ENCODE measurements at regions not wholly inside any gene's neighbourhood (a gene's known extent, or its start where the extent isn't known, plus 50 kb on each side); places are given as distances from the start of the nearest gene placed in this dataset.
A peak's percentile ranks its signal among the peaks of the same experiment; 100 is the strongest.

- no peak for DNase-seq
Observed at GRCh38 chr12:24721191-24721590, 227.7 kb downstream of the BCAT1 start.

- no peak for DNase-seq
Observed at GRCh38 chr12:24719293-24719721, 229.6 kb downstream of the BCAT1 start.

DNA sequence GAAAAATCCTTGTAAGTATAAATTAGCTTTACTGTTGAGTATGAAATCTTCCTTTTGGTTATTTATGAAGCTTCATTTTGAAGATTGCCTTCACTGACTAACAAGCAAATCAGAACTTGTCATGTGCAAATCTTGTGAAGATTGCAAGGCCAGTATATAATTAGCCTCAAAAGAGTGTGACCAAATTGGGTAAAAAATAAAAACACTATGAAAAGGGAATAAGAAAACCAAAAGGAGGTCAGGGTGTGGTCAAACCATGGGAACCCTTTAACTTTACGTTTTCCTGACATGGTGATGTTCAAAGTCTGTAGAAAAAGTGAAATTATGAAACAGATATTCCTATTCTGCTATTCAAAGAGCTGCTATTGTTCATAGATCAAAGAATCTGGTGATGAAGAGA lies 230.3 kb downstream of the BCAT1 start:
- DNase-seq, result no peak

- DNase-seq, result no peak
Observed at GRCh38 chr12:24714237-24714636, 234.7 kb downstream of the BCAT1 start.

- no peak for DNase-seq
Observed at GRCh38 chr12:24711056-24712008, 237.6 kb downstream of the BCAT1 start.

DNA sequence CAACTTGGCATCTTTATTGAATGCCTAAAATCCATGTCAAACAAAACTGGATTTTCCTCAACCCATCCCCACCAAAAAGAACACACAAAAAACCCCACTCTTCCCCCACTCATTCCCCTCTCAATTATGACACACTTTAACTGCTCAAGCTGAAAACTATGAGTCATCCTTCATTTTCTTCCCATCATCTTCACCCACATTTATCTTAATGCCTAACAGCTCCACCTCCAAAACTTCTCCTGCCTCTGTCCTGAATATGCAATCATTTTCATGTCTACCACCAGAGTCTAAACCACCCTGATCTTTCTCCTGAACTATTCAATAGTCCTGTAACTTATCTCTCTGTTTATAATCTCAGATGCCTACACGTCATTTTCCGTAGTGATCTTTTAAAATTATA lies 239.7 kb downstream of the BCAT1 start:
- DNase-seq, result no peak

DNA sequence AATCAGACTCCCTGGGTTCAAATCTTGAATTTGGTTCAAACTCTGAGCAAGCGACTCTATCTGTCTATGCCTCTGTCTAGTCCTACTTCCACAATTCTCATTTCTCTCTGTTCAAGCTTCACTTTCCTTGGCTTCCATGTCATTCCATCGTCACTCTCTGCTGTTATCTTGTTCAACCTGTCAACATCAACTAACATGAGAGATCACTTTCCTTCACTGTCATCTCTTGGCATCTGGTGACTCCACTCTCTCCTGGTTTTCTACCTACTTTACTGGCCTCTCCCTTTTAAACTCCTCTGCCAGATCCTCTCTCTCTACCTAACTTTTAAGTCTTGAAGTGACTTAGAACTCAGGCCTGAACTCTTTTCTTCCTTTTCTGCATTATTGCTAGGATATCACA lies 240.2 kb downstream of the BCAT1 start:
- no peak for DNase-seq

- DNase-seq, result no peak
Observed at GRCh38 chr12:24708043-24708442, 240.9 kb downstream of the BCAT1 start.

GRCh38 chr12:24707334-24707733 lies 241.6 kb downstream of the BCAT1 start:
- no peak for DNase-seq

GRCh38 chr12:24705741-24706358 lies 243.1 kb downstream of the BCAT1 start:
- DNase-seq, result peak in 1 of 2 experiments; percentile 2

DNA sequence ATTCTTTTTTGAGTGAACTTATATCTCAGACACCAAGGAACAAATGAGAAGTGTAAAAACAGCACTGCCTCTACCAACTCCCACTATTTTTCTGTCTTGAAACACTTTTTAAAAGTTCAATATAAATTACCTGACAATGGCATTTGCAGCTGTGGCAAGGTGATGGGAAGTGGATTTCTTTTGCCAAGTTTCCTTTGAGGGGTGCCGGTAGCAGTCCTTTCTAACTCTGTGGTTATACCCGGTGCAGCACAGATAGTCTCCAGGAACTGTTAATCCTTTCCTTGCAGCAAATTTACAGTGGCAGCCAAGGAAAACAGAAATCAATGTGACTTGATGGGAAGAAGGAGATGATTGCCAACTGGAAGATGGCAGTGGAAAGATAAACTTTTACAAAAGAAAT lies 243.7 kb downstream of the BCAT1 start:
- no peak for DNase-seq

GRCh38 chr12:24701343-24701742 lies 247.6 kb downstream of the BCAT1 start:
- DNase-seq, result no peak

DNA sequence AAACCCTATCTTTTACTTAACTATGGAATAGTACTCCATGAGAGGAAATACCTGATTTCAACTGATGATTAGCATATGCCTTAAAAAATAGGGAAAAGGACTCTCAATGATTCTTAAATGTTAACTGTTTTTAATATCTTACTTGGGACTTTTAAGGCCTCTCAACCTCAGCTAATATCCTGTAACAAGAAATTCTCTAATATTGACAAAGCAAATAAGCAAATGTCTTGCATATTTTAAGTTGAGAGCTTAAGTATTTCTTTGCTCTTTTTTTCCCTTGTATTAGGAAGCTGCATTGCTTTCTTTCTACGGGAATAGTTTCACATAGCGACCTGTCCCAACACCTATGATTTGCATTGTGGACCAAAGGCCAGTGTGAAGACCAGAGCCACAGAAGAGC lies 249.9 kb downstream of the BCAT1 start:
- no peak for DNase-seq

GRCh38 chr12:24697769-24698168 lies 251.1 kb downstream of the BCAT1 start:
- no peak for DNase-seq

- DNase-seq, result no peak
Observed at GRCh38 chr12:24697295-24697694, 251.6 kb downstream of the BCAT1 start.

DNA sequence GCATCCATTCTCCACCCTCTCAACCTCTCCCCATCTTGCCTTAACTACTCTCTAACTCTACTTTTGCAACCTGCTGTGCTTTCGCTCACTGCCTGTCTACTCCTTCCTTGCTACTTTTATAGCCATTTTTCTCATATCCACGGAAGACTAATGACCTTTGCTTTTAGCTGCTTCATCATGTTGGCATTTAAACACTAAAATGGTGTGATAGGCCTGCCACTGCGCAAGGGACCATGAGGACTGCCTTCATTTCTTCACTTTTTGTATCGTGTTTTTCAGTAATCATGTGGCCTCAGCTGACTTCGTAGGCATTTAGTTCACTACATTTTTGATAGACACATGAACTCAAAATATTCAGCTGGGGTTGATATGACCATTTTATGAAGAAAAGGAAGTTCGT lies 252.1 kb downstream of the BCAT1 start:
- no peak for DNase-seq

DNA sequence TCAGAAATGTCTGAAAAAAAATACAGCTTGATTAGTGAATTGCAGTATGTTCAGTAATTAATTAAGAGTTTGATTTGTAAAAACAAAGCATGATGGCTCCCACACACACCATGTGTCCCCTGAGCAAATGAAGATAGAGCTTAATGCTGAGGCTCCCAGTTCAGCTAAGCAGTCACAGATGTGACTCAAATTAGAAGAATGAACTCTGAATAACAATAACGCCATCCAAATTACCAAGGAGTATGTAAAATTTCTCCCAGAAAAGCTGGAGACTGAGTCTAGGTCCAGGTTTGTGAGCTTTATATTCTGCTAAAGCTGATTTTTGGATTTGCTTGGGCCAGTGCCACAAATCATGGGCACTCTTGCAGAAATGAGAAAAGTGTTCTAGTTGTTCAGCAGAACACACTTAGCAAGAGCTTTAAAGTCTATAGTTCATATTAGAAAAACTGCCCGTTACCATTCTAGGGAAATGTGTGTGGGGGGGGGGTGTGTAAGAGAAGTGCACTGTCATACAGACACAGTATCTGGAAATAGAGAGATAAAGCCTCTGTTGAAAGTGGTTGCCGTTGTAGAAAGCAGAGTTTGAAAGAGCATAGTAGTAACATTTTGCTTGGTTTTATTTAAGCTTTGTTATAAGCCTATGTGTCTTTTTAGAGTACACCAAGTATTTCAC lies 253.1 kb downstream of the BCAT1 start:
- DNase-seq, result no peak

DNA sequence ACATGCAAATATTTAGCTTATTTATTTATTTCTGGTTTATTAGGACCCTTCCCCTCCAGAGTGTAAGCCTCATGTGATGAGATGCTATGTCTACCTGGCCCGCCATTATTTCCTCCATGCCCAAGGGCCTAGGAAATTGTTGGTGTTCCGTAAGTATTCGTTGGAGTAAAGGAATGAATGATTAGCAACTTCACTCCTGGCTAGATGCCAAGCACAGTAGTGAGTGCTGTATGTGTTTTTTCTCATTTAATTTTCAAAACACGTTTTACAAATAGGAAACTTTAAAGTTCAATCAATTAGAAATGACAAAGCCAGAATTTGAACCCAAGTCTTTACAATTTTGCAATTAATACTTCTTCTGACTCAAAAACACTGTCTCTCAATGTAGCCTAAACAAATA lies 253.8 kb downstream of the BCAT1 start:
- DNase-seq, result no peak

GRCh38 chr12:24688601-24689000 lies 260.3 kb downstream of the BCAT1 start:
- DNase-seq, result no peak

- DNase-seq, result no peak
Observed at GRCh38 chr12:24681570-24681969, 267.3 kb downstream of the BCAT1 start.

- peak; percentile 7 to 39 for DNase-seq
Observed at GRCh38 chr12:24679126-24679525, 269.8 kb downstream of the BCAT1 start.

- DNase-seq, result no peak
Observed at GRCh38 chr12:24678436-24678835, 270.5 kb downstream of the BCAT1 start.

DNA sequence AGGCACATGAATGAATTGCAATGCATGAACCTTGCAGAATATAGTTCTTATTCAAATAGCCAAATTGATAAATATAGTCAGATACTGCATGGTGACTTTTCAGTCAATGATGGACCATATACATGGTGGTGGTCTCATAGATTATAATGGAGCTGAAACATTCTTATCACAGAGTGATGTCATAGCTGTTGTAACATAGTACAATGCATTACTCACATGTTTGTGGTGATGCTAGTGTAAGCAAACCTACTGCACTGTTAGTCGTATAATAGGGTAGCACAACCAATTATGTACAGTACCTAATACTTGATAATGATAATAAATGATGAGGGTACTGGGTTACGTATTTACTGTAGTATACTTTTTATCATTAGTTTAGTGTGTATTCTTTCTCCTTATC lies 280.3 kb downstream of the BCAT1 start:
- DNase-seq, result no peak

Measured in AML-193 (cell line).